ENCODE measurements at regions not wholly inside any gene's neighbourhood (a gene's known extent, or its start where the extent isn't known, plus 50 kb on each side); places are given as distances from the start of the nearest gene placed in this dataset.

DNA sequence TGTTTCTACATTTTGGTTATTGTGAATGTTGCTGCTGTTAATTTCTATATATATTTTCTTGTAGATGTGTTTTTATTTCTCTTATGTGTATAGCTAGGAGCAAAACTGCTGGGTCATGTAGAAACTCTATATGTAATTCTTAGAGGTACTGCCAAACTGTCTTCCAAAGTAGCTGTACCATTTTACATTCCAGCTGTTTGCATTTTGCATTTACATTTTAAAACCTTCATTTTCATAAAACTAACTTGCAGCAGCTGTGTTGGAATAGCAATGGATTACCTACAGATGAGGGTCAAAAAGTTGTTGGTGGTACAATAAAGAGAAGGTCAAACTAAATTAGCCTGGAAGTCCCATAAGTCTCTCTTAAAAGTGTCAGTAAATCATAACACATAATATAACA lies 1109.7 kb downstream of the FLRT2 start:
- Histone ChIP-seq H3K36me3 (ENCODE audit: control insufficient read depth in 2 of 2, insufficient read depth in 2 of 2, low read length in 2 of 2) (no peaks in the 10 kb centered on the region), H3K9me3 (ENCODE audit: control insufficient read depth in 2 of 2, low read length in 2 of 2) (no peaks in the 10 kb centered on the region), H3K4me1 (ENCODE audit: control insufficient read depth in 2 of 2, insufficient read depth in 2 of 2, low read length in 2 of 2) (no peaks in the 10 kb centered on the region), H3K9ac (ENCODE audit: low read depth in 1 of 2, low read length in 2 of 2) (no peak overlapping the region), H3K27me3 (ENCODE audit: control insufficient read depth in 2 of 2, insufficient read depth in 2 of 2, low read length in 2 of 2) (no peaks in the 10 kb centered on the region), H3K4me3 (ENCODE audit: low read length in 2 of 2) (no peak overlapping the region), H3K27ac (ENCODE audit: low read depth in 2 of 2, low read length in 2 of 2) (no peak overlapping the region)

DNA sequence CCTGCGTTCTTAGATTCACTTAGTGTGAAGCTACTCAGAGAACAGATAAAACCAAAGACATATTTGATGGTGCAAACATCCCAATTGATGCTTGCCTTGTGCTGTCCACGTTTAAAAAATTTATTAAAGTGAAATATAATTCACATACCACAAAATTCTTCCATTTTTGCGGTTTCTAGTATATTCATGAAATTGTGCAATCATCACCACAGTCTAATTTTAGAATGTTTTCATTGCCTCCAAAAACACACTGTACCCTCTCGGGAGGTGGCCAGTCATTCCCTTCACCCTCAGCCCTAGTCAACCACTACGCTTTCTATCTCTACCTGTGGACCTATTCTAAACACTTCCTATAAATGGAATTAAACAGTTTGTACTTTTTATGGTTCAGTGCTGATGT lies 1109.2 kb downstream of the FLRT2 start:
- no peaks in the 10 kb centered on the region for H3K36me3 ChIP-seq (ENCODE audit: control insufficient read depth in 2 of 2, insufficient read depth in 2 of 2, low read length in 2 of 2)
- no peaks in the 10 kb centered on the region for H3K4me1 ChIP-seq (ENCODE audit: control insufficient read depth in 2 of 2, insufficient read depth in 2 of 2, low read length in 2 of 2)
- H3K27me3 ChIP-seq (ENCODE audit: control insufficient read depth in 2 of 2, insufficient read depth in 2 of 2, low read length in 2 of 2), result no peaks in the 10 kb centered on the region
- H3K9ac ChIP-seq (ENCODE audit: low read depth in 1 of 2, low read length in 2 of 2), result no peak overlapping the region
- no peak overlapping the region for H3K27ac ChIP-seq (ENCODE audit: low read depth in 2 of 2, low read length in 2 of 2)
- no peaks in the 10 kb centered on the region for H3K9me3 ChIP-seq (ENCODE audit: control insufficient read depth in 2 of 2, low read length in 2 of 2)
- no peak overlapping the region for H3K4me3 ChIP-seq (ENCODE audit: low read length in 2 of 2)

DNA sequence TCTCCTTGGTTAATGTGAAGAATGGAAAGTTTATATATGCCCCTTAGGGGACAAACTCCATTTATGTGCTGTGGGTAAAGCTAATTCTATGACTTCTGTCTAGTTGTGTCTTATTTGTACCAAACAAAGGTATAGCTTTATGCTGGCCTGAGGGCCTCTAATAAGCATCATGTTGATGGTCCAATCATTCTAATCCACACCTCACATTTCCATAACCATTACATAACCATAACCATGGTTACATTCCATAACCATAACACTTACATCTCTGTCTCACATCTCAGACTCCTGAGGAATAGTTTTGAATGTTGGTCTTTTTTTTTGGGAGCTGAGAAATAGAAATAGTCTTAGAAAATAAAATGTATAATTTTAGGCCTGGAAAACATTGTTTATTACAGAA lies 1097.1 kb downstream of the FLRT2 start:
- H3K27ac ChIP-seq (ENCODE audit: low read depth in 2 of 2, low read length in 2 of 2), result no peak overlapping the region
- no peak overlapping the region for H3K4me3 ChIP-seq (ENCODE audit: low read length in 2 of 2)
- no peaks in the 10 kb centered on the region for H3K9me3 ChIP-seq (ENCODE audit: control insufficient read depth in 2 of 2, low read length in 2 of 2)

DNA sequence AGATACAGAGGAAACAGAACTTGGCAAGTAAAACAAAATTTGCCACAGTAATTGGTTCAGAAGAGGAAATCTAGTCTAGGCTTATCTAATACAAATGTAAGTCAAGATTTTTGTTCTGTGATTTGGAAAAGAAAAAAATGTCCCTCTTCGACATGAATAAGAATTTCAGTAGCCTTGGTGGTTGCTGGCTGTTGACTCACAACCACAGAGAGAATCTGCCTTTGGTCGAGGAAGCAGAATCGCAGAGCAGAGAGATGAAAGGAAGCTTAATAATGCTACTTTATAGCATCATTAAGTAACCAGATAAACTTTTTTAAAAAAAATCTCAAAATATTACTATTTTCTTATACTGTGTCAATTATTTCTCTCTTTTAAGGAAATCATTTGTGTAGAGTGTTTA lies 1096.6 kb downstream of the FLRT2 start:
- Histone ChIP-seq H3K27me3 (ENCODE audit: control insufficient read depth in 2 of 2, insufficient read depth in 2 of 2, low read length in 2 of 2) (no peaks in the 10 kb centered on the region), H3K36me3 (ENCODE audit: control insufficient read depth in 2 of 2, insufficient read depth in 2 of 2, low read length in 2 of 2) (no peaks in the 10 kb centered on the region), H3K4me1 (ENCODE audit: control insufficient read depth in 2 of 2, insufficient read depth in 2 of 2, low read length in 2 of 2) (no peaks in the 10 kb centered on the region), H3K9me3 (ENCODE audit: control insufficient read depth in 2 of 2, low read length in 2 of 2) (no peaks in the 10 kb centered on the region), H3K9ac (ENCODE audit: low read depth in 1 of 2, low read length in 2 of 2) (no peak overlapping the region), H3K4me3 (ENCODE audit: low read length in 2 of 2) (no peak overlapping the region), H3K27ac (ENCODE audit: low read depth in 2 of 2, low read length in 2 of 2) (no peak overlapping the region)

More for the DNA sequence above, 1097.1 kb downstream of the FLRT2 start:
- Histone ChIP-seq H3K9ac (ENCODE audit: low read depth in 1 of 2, low read length in 2 of 2) (no peak overlapping the region), H3K36me3 (ENCODE audit: control insufficient read depth in 2 of 2, insufficient read depth in 2 of 2, low read length in 2 of 2) (no peaks in the 10 kb centered on the region), H3K4me1 (ENCODE audit: control insufficient read depth in 2 of 2, insufficient read depth in 2 of 2, low read length in 2 of 2) (no peaks in the 10 kb centered on the region), H3K27me3 (ENCODE audit: control insufficient read depth in 2 of 2, insufficient read depth in 2 of 2, low read length in 2 of 2) (no peaks in the 10 kb centered on the region)

DNA sequence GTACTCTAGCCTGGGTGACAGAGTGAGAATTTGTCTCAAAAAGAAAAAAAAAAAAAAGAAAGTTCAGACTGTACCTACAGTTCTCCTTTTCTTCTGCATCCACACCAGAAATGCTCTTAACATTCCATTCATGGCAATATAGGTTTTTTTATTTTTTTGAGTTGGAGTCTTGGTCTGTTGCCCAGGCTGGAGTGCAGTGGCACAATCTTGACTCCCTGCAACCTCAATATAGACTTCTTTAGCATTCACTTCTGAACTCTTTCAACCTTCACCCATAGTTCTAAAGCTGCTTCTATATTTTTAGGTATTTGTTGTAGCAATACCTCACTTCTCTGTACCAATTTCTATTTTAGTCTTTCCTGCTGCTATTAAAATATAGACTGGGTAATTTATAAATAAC lies 1095.7 kb downstream of the FLRT2 start:
- H3K27me3 ChIP-seq (ENCODE audit: control insufficient read depth in 2 of 2, insufficient read depth in 2 of 2, low read length in 2 of 2), result no peaks in the 10 kb centered on the region
- H3K4me1 ChIP-seq (ENCODE audit: control insufficient read depth in 2 of 2, insufficient read depth in 2 of 2, low read length in 2 of 2), result no peaks in the 10 kb centered on the region
- H3K4me3 ChIP-seq (ENCODE audit: low read length in 2 of 2), result no peak overlapping the region
- no peaks in the 10 kb centered on the region for H3K36me3 ChIP-seq (ENCODE audit: control insufficient read depth in 2 of 2, insufficient read depth in 2 of 2, low read length in 2 of 2)
- no peak overlapping the region for H3K27ac ChIP-seq (ENCODE audit: low read depth in 2 of 2, low read length in 2 of 2)
- no peak overlapping the region for H3K9ac ChIP-seq (ENCODE audit: low read depth in 1 of 2, low read length in 2 of 2)
- H3K9me3 ChIP-seq (ENCODE audit: control insufficient read depth in 2 of 2, low read length in 2 of 2), result no peaks in the 10 kb centered on the region

DNA sequence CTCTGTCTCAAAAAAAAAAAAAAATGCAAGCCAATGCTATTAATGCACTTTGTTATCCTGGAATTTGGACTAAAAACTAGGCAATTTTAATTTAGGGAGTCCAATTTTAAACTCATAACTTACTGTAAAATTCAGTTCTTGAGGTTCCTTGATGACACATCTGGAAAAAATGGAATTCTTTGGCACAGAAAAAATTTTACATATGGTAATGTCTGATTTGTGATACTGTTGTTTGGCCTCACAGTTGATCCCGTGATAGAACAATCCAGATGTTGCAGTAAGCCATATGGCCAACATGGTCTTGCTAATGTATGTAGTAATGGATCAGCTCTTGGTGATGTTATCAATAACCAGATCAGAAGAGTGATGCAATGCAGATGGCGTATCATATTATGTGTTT lies 1089.8 kb downstream of the FLRT2 start:
- H3K27ac ChIP-seq (ENCODE audit: low read depth in 2 of 2, low read length in 2 of 2), result no peak overlapping the region

DNA sequence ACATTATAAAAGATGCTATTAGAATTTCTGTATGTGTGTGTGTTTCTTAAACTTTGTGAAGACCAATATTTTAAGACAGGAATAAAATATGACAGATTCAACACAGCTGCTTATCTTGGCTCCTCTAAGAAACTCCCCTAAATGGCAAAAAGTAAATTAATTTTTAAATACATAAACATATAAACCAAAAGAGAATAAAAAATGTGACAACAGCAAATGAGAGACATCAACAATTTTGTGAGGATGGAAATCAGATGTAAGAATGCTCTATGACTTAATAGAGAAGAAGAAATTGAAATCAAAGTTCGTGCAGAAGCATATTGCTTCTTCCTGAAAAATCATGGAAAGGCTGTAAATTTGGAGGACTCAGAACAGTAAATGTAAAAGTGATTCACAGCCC lies 1083.8 kb downstream of the FLRT2 start:
- Histone ChIP-seq H3K36me3 (ENCODE audit: control insufficient read depth in 2 of 2, insufficient read depth in 2 of 2, low read length in 2 of 2) (no peaks in the 10 kb centered on the region), H3K27ac (ENCODE audit: low read depth in 2 of 2, low read length in 2 of 2) (no peak overlapping the region), H3K4me1 (ENCODE audit: control insufficient read depth in 2 of 2, insufficient read depth in 2 of 2, low read length in 2 of 2) (no peaks in the 10 kb centered on the region), H3K9me3 (ENCODE audit: control insufficient read depth in 2 of 2, low read length in 2 of 2) (peaks cover 0 to 4% of the 10 kb centered on the region in 2 donors), H3K27me3 (ENCODE audit: control insufficient read depth in 2 of 2, insufficient read depth in 2 of 2, low read length in 2 of 2) (no peaks in the 10 kb centered on the region), H3K9ac (ENCODE audit: low read depth in 1 of 2, low read length in 2 of 2) (no peak overlapping the region), H3K4me3 (ENCODE audit: low read length in 2 of 2) (no peak overlapping the region)

More for the DNA sequence above, 1089.8 kb downstream of the FLRT2 start:
- Histone ChIP-seq H3K9ac (ENCODE audit: low read depth in 1 of 2, low read length in 2 of 2) (no peak overlapping the region), H3K4me3 (ENCODE audit: low read length in 2 of 2) (no peak overlapping the region), H3K4me1 (ENCODE audit: control insufficient read depth in 2 of 2, insufficient read depth in 2 of 2, low read length in 2 of 2) (no peaks in the 10 kb centered on the region), H3K9me3 (ENCODE audit: control insufficient read depth in 2 of 2, low read length in 2 of 2) (no peaks in the 10 kb centered on the region), H3K36me3 (ENCODE audit: control insufficient read depth in 2 of 2, insufficient read depth in 2 of 2, low read length in 2 of 2) (no peaks in the 10 kb centered on the region), H3K27me3 (ENCODE audit: control insufficient read depth in 2 of 2, insufficient read depth in 2 of 2, low read length in 2 of 2) (no peaks in the 10 kb centered on the region)

DNA sequence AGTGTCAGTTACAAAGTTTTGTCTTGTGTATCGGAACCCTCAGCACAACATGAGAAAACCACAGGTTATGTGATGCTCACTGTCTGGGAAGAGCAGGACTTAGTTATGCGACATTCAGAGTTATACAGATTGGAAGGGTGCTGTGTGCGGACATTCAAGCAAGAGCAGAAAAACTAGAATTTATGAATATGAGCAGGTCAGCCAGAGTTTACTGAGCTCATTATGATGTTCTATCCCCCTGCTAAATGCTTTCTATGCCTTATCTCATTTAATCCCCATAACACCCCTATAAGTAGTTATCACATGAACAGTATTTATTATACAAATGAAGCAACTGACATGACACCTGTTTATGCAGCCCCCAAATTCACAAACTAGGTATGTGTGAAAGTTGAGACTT lies 1083.2 kb downstream of the FLRT2 start:
- Histone ChIP-seq H3K36me3 (ENCODE audit: control insufficient read depth in 2 of 2, insufficient read depth in 2 of 2, low read length in 2 of 2) (no peaks in the 10 kb centered on the region), H3K27ac (ENCODE audit: low read depth in 2 of 2, low read length in 2 of 2) (no peak overlapping the region), H3K4me1 (ENCODE audit: control insufficient read depth in 2 of 2, insufficient read depth in 2 of 2, low read length in 2 of 2) (no peaks in the 10 kb centered on the region), H3K27me3 (ENCODE audit: control insufficient read depth in 2 of 2, insufficient read depth in 2 of 2, low read length in 2 of 2) (no peaks in the 10 kb centered on the region), H3K4me3 (ENCODE audit: low read length in 2 of 2) (no peak overlapping the region), H3K9ac (ENCODE audit: low read depth in 1 of 2, low read length in 2 of 2) (no peak overlapping the region), H3K9me3 (ENCODE audit: control insufficient read depth in 2 of 2, low read length in 2 of 2) (peaks cover 0 to 4% of the 10 kb centered on the region in 2 donors)

DNA sequence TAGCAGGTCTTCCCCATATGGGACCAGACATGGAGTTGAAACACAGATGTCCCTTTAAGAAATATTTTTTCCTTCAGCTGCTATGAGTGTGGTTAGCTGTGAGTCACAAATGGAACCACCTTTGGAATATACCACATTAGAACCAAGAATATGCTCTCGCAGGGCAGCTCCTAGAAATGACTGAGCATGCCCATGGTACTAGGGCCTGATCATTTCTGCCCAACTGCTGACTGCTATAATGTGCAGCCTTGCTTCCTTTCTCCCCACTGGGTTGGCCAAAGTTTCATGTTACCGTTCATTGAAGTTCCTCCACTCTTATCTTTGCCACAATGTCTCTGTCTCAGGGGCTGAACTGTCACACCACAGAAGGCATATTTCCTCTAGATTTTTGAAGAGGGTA lies 1074.6 kb downstream of the FLRT2 start:
- Histone ChIP-seq H3K4me1 (ENCODE audit: control insufficient read depth in 2 of 2, insufficient read depth in 2 of 2, low read length in 2 of 2) (no peaks in the 10 kb centered on the region), H3K9me3 (ENCODE audit: control insufficient read depth in 2 of 2, low read length in 2 of 2) (peaks cover 2 to 4% of the 10 kb centered on the region in 2 donors), H3K27me3 (ENCODE audit: control insufficient read depth in 2 of 2, insufficient read depth in 2 of 2, low read length in 2 of 2) (no peaks in the 10 kb centered on the region), H3K4me3 (ENCODE audit: low read length in 2 of 2) (no peak overlapping the region), H3K9ac (ENCODE audit: low read depth in 1 of 2, low read length in 2 of 2) (no peak overlapping the region), H3K27ac (ENCODE audit: low read depth in 2 of 2, low read length in 2 of 2) (no peak overlapping the region), H3K36me3 (ENCODE audit: control insufficient read depth in 2 of 2, insufficient read depth in 2 of 2, low read length in 2 of 2) (no peaks in the 10 kb centered on the region)

DNA sequence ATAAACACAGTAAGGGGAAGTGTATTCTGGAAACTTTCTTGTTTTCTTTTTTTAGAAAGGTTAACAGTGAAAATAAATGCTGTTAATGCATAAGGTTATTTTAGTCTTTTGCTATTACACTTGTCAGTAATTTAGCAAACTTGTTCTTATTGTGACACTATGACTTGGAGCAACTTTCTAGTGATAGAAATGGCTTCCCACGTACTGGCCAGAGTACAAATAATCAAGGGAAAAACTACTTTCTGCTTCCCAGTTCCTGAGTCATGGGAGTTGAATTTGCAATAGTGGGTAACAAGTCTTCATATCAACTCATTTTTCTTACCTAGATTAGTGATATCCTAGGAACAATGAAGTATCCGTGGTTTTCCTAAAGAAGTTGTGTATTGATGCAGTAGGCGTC lies 1072.3 kb downstream of the FLRT2 start:
- no peak overlapping the region for H3K4me3 ChIP-seq (ENCODE audit: low read length in 2 of 2)

DNA sequence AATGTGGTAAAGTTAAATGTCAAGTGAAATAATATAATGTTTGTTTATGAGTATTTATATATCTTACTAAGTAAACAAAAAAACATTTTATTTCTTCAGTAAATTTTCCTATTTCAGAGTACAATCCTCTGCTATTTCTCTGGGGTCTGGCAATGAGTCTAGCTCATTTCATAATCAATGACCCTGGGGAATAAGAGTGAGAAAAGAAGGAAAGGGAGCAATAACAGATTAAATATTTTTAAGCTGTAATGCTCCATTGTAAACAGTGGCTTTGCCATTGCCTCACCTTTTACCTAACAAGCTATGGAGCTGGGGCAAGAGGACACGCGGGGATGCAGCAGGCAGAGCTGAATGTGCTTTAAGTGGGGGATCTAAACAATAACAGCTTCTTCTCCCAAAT lies 1071.9 kb downstream of the FLRT2 start:
- Histone ChIP-seq H3K9ac (ENCODE audit: low read depth in 1 of 2, low read length in 2 of 2) (no peak overlapping the region), H3K4me3 (ENCODE audit: low read length in 2 of 2) (no peak overlapping the region), H3K4me1 (ENCODE audit: control insufficient read depth in 2 of 2, insufficient read depth in 2 of 2, low read length in 2 of 2) (no peaks in the 10 kb centered on the region), H3K36me3 (ENCODE audit: control insufficient read depth in 2 of 2, insufficient read depth in 2 of 2, low read length in 2 of 2) (no peaks in the 10 kb centered on the region), H3K27me3 (ENCODE audit: control insufficient read depth in 2 of 2, insufficient read depth in 2 of 2, low read length in 2 of 2) (no peaks in the 10 kb centered on the region), H3K27ac (ENCODE audit: low read depth in 2 of 2, low read length in 2 of 2) (no peak overlapping the region), H3K9me3 (ENCODE audit: control insufficient read depth in 2 of 2, low read length in 2 of 2) (peaks cover 2 to 4% of the 10 kb centered on the region in 2 donors)

More for the DNA sequence above, 1072.3 kb downstream of the FLRT2 start:
- Histone ChIP-seq H3K9me3 (ENCODE audit: control insufficient read depth in 2 of 2, low read length in 2 of 2) (peaks cover 2 to 4% of the 10 kb centered on the region in 2 donors), H3K36me3 (ENCODE audit: control insufficient read depth in 2 of 2, insufficient read depth in 2 of 2, low read length in 2 of 2) (no peaks in the 10 kb centered on the region), H3K27me3 (ENCODE audit: control insufficient read depth in 2 of 2, insufficient read depth in 2 of 2, low read length in 2 of 2) (no peaks in the 10 kb centered on the region), H3K9ac (ENCODE audit: low read depth in 1 of 2, low read length in 2 of 2) (no peak overlapping the region), H3K27ac (ENCODE audit: low read depth in 2 of 2, low read length in 2 of 2) (no peak overlapping the region), H3K4me1 (ENCODE audit: control insufficient read depth in 2 of 2, insufficient read depth in 2 of 2, low read length in 2 of 2) (no peaks in the 10 kb centered on the region)
